Neural progenitor cell (in vitro differentiated cells): ENCODE measurements at regions not wholly inside any gene's neighbourhood (a gene's known extent, or its start where the extent isn't known, plus 50 kb on each side); places are given as distances from the start of the nearest gene placed in this dataset.

Experiments used
- DNase-seq: peaks from one replicate; pipeline ENCODE4 v3.0.0-alpha.2; 2016; ENCODE audit warnings: low spot score
- H2AFZ ChIP-seq: fragments of 200-600 bp; sonication (generic); replicated peaks from 2 replicates; pipeline ENCODE4 v1.6.1; 2016; ENCODE audit warnings: antibody characterized with exemption
- H3F3A ChIP-seq: fragments of 200-600 bp; sonication (generic); 2 replicates; pipeline ENCODE4 v1.6.1; 2016; ENCODE audit warnings: antibody characterized with exemption, low read depth
- H3K27ac ChIP-seq: fragments of 200-600 bp; sonication (generic); 2 replicates; pipeline ENCODE4 v1.5.1; 2016; ENCODE audit warnings: mild to moderate bottlenecking
- H3K27me3 ChIP-seq: fragments of 200-600 bp; sonication (generic); 2 replicates; pipeline ENCODE4 v1.6.1; 2016; ENCODE audit warnings: mild to moderate bottlenecking, moderate library complexity
- H3K36me3 ChIP-seq: fragments of 200-600 bp; sonication (generic); 2 replicates; pipeline ENCODE4 v1.5.1; 2016
- H3K4me1 ChIP-seq: fragments of 200-600 bp; sonication (generic); 2 replicates; pipeline ENCODE4 v1.6.1; 2016; ENCODE audit warnings: mixed run types
- H3K4me2 ChIP-seq: fragments of 200-600 bp; sonication (generic); 2 replicates; pipeline ENCODE4 v1.6.1; 2016
- H3K4me3 ChIP-seq: fragments of 200-600 bp; sonication (generic); 2 replicates; pipeline ENCODE4 v1.5.1; 2016
- H3K79me2 ChIP-seq: fragments of 200-600 bp; sonication (generic); 2 replicates; pipeline ENCODE4 v1.6.1; 2016; ENCODE audit warnings: low read depth
- H3K9ac ChIP-seq: fragments of 200-600 bp; sonication (generic); 2 replicates; pipeline ENCODE4 v1.6.1; 2016
- H3K9me3 ChIP-seq: fragments of 200-600 bp; sonication (generic); 2 replicates; pipeline ENCODE4 v1.5.1; 2016; ENCODE audit warnings: low read depth
- H4K20me1 ChIP-seq: fragments of 200-600 bp; sonication (generic); 2 replicates; pipeline ENCODE4 v1.6.1; 2016; ENCODE audit warnings: low read depth
- H3K27ac Mint-ChIP-seq: 3 replicates; pipeline ENCODE4 v1.8.0; 2021; ENCODE audit warnings: mixed read lengths
- H3K27me3 Mint-ChIP-seq: 2 replicates; pipeline ENCODE4 v1.8.0; 2022; ENCODE audit warnings: low read depth, mild to moderate bottlenecking, inconsistent platforms, moderate library complexity, mixed read lengths; ENCODE audit not compliant: insufficient read depth
- H3K36me3 Mint-ChIP-seq: 3 replicates; pipeline ENCODE4 v1.8.0; 2021; ENCODE audit warnings: mixed read lengths
- H3K4me1 Mint-ChIP-seq: 3 replicates; pipeline ENCODE4 v1.8.0; 2021; ENCODE audit warnings: mixed read lengths
- H3K4me3 Mint-ChIP-seq: 3 replicates; pipeline ENCODE4 v1.8.0; 2021; ENCODE audit warnings: mild to moderate bottlenecking, moderate library complexity, mixed read lengths
- H3K9me3 Mint-ChIP-seq: 3 replicates; pipeline ENCODE4 v1.8.0; 2020; ENCODE audit warnings: mixed read lengths
- EZH2 ChIP-seq: fragments of 200-600 bp; sonication (generic); IDR thresholded peaks from 2 replicates; pipeline ENCODE4 v1.6.1; 2017; ENCODE audit warnings: antibody characterized with exemption, mild to moderate bottlenecking, moderate library complexity
- EZH2phosphoT487 ChIP-seq: fragments of 200-600 bp; sonication (generic); IDR thresholded peaks from 2 replicates; pipeline ENCODE4 v1.6.1; 2017; ENCODE audit warnings: antibody characterized with exemption
- TF ChIP-seq, protein P1 (sequence below): fragments of 200-600 bp; sonication (generic); IDR thresholded peaks from 2 replicates; pipeline ENCODE4 v1.5.1; 2017; ENCODE audit warnings: antibody characterized with exemption, mild to moderate bottlenecking

DNA sequence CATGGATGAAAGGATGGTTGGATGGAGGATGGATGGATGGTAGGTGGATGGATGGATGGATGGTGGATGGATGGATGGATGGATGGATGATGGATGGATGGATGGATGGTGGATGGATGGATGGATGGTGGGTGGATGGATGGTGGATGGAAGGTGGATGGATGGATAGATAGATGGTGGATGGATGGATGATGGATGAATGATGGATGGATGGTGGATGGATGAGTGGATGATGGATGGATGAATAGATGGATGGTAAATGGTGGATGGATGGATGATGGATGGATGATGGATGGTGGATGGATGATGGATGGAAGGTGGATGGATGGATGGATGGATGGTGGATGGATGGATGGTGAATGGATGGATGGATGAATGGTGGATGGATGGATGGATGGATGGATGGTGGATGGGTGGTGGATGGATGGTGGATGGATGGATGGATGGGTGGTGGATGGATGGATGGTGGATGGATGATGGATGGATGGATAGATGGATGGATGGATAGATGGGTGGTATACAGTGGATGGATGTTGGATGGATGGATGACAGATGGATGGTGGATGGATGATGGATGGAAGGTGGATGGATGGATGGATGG, 350.8 kb downstream of the BRD1 start:
- DNase-seq, result no peak
- Mint-ChIP-seq H3K27ac (peak overlapping the region; percentile 47), H3K9me3 (peaks cover 14% of the 10 kb centered on the region), H3K4me3 (peak overlapping the region; percentile 60), H3K36me3 (no peaks in the 10 kb centered on the region), H3K27me3 (peaks cover 3% of the 10 kb centered on the region), H3K4me1 (peaks cover 33% of the 10 kb centered on the region)
- peaks cover 11% of the 10 kb centered on the region for H3F3A ChIP-seq
- no peaks in the 10 kb centered on the region for H3K79me2 ChIP-seq
- no peak overlapping the region for H3K4me3 ChIP-seq
- no peaks in the 10 kb centered on the region for H3K36me3 ChIP-seq
- H3K9ac ChIP-seq, result no peak overlapping the region
- H2AFZ ChIP-seq, result no peak overlapping the region
- no peaks in the 10 kb centered on the region for H4K20me1 ChIP-seq
- H3K4me2 ChIP-seq, result no peak overlapping the region
- peaks cover 10% of the 10 kb centered on the region for H3K27me3 ChIP-seq
- H3K4me1 ChIP-seq, result peaks cover 26% of the 10 kb centered on the region
- H3K9me3 ChIP-seq, result no peaks in the 10 kb centered on the region
- TF ChIP-seq EZH2 (no peak), EZH2phosphoT487 (no peak)
- TF ChIP-seq, protein P1, sequence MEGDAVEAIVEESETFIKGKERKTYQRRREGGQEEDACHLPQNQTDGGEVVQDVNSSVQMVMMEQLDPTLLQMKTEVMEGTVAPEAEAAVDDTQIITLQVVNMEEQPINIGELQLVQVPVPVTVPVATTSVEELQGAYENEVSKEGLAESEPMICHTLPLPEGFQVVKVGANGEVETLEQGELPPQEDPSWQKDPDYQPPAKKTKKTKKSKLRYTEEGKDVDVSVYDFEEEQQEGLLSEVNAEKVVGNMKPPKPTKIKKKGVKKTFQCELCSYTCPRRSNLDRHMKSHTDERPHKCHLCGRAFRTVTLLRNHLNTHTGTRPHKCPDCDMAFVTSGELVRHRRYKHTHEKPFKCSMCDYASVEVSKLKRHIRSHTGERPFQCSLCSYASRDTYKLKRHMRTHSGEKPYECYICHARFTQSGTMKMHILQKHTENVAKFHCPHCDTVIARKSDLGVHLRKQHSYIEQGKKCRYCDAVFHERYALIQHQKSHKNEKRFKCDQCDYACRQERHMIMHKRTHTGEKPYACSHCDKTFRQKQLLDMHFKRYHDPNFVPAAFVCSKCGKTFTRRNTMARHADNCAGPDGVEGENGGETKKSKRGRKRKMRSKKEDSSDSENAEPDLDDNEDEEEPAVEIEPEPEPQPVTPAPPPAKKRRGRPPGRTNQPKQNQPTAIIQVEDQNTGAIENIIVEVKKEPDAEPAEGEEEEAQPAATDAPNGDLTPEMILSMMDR, result no peak
- no peak overlapping the region for H3K27ac ChIP-seq

DNA sequence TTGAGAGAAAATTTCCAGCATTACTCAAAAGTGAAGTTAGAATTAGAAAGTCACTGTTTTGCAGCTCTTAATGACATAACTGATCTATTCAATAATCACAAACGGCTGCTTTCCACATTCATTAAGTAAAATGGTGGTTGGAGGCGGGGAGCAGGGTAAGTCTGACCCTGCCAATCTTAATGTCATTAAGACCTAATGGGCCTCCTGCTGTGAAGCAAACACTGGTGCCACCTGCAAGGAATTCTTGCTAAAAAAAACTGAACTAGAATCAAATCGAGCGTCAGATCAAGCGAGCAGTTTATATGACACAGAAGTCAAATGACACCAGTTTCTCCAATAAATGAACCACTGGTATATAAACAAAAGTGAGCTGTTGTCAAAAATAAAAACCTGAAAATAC, 351.5 kb downstream of the BRD1 start:
- Histone ChIP-seq H2AFZ (no peak overlapping the region), H3K4me2 (no peak overlapping the region), H4K20me1 (no peaks in the 10 kb centered on the region), H3F3A (peaks cover 6% of the 10 kb centered on the region), H3K9me3 (no peaks in the 10 kb centered on the region), H3K36me3 (no peaks in the 10 kb centered on the region), H3K9ac (no peak overlapping the region), H3K4me3 (no peak overlapping the region), H3K27me3 (peaks cover 3% of the 10 kb centered on the region), H3K79me2 (no peaks in the 10 kb centered on the region), H3K27ac (no peak overlapping the region), H3K4me1 (peaks cover 19% of the 10 kb centered on the region)
- peaks cover 26% of the 10 kb centered on the region for H3K4me1 Mint-ChIP-seq
- TF ChIP-seq, protein P1, result no peak
- peak; percentile 61 for DNase-seq
- H3K27me3 Mint-ChIP-seq, result peaks cover 3% of the 10 kb centered on the region
- peaks cover 14% of the 10 kb centered on the region for H3K9me3 Mint-ChIP-seq
- no peak overlapping the region for H3K4me3 Mint-ChIP-seq
- no peaks in the 10 kb centered on the region for H3K36me3 Mint-ChIP-seq
- no peak overlapping the region for H3K27ac Mint-ChIP-seq

DNA sequence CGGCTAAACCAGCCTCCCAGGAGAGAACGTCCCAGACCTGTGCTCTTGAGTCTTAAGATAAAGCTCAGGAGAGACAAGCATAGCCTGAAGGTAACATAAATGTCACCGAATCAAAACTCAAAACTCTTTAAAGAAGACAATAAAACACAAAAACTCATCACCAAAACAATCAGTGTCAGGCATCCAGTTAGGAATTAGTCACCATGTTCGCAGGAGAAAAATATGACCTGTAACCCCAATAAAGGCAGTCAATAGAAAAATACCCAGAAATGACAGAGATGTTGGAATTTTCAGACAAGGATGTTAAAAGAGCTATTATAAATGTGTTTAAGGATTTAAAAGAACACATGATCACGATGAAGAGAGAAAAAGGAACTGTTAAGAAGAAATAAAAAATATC, 352.4 kb downstream of the BRD1 start:
- H3K27me3 ChIP-seq, result no peaks in the 10 kb centered on the region
- peaks cover 5% of the 10 kb centered on the region for H3K27me3 Mint-ChIP-seq

More for the DNA sequence above, 352.4 kb downstream of the BRD1 start:
- Histone ChIP-seq H3K27ac (no peak overlapping the region), H3K4me3 (no peak overlapping the region), H4K20me1 (no peaks in the 10 kb centered on the region), H3K4me1 (peaks cover 11% of the 10 kb centered on the region), H3K9ac (no peak overlapping the region), H3K36me3 (no peaks in the 10 kb centered on the region), H3K79me2 (no peaks in the 10 kb centered on the region), H3K9me3 (no peaks in the 10 kb centered on the region), H3K4me2 (no peak overlapping the region), H3F3A (peaks cover 6% of the 10 kb centered on the region), H2AFZ (peak overlapping the region; percentile 39)
- Mint-ChIP-seq H3K4me1 (peaks cover 17% of the 10 kb centered on the region), H3K4me3 (no peak overlapping the region), H3K36me3 (no peaks in the 10 kb centered on the region), H3K27ac (no peak overlapping the region), H3K9me3 (peaks cover 14% of the 10 kb centered on the region)
- DNase-seq, result no peak
- TF ChIP-seq EZH2, result no peak
- TF ChIP-seq, protein P1, result no peak
- TF ChIP-seq EZH2phosphoT487, result no peak
